ENCODE measurements at regions not wholly inside any gene's neighbourhood (a gene's known extent, or its start where the extent isn't known, plus 50 kb on each side); places are given as distances from the start of the nearest gene placed in this dataset.

DNA sequence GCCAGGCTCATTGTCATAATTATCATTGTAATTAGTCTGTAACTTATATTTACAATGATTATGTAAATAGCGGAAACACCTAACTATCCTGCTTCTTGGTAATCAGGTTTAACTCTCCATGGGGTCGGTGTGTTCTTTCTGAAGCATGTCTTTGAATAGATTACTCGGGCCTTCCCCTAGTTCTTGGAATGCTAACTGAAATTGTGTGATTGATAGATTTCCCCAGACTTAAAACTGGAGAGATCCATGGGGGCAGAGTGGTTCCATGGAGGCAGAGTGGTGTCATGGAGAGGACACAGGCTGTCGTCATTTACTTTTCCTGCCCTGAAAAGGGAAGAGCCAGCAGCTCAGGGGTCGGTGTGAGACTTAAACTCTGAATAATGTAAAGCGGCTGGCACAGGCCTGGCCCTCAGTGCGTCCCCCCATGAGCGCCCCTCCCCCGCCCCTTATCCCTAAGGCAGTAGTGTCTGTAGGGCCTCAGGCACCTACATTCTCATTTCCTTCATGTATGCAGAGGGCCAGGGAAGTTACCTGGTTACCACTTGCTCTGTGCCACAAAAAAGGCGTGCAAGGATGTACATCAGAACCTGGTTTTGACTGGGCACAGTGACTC is 225.1 kb downstream of the TM9SF2 start:
- peaks cover 16% of the 10 kb centered on the region; the same call in 1 of the 2 replicates for H3K4me1 ChIP-seq (ENCODE audit: insufficient read depth, low read length)
- H3K4ac ChIP-seq (ENCODE audit: low read depth, low read length) = no peak overlapping the region
- Mint-ChIP-seq H3K4me3 (no peak overlapping the region), H3K27ac (peak overlapping the region; percentile 93 to 96 (median 93); a peak in 6 of 7 replicates), H3K36me3 (ENCODE audit: insufficient read depth in 1 of 3, low read depth in 3 of 3) (peaks cover 0 to 4% (median 0%) of the 10 kb centered on the region in 3 experiments; a peak in 3 of 7 replicates), H3K4me1 (peaks cover 60 to 74% of the 10 kb centered on the region in 2 experiments), H3K27me3 (ENCODE audit: low read depth) (no peaks in the 10 kb centered on the region; the same call in 1 of the 2 replicates), H3K9me3 (no peaks in the 10 kb centered on the region)
- H2BK5ac ChIP-seq (ENCODE audit: insufficient read length, low read length) = no peak overlapping the region
- peak; percentile 32 for DNase-seq
- no peak overlapping the region for H2BK20ac ChIP-seq (ENCODE audit: low read depth, low read length, poor library complexity, severe bottlenecking)
- H3K27ac ChIP-seq (ENCODE audit: insufficient read length, low read depth, low read length) = no peak overlapping the region
- TF ChIP-seq, protein P1, sequence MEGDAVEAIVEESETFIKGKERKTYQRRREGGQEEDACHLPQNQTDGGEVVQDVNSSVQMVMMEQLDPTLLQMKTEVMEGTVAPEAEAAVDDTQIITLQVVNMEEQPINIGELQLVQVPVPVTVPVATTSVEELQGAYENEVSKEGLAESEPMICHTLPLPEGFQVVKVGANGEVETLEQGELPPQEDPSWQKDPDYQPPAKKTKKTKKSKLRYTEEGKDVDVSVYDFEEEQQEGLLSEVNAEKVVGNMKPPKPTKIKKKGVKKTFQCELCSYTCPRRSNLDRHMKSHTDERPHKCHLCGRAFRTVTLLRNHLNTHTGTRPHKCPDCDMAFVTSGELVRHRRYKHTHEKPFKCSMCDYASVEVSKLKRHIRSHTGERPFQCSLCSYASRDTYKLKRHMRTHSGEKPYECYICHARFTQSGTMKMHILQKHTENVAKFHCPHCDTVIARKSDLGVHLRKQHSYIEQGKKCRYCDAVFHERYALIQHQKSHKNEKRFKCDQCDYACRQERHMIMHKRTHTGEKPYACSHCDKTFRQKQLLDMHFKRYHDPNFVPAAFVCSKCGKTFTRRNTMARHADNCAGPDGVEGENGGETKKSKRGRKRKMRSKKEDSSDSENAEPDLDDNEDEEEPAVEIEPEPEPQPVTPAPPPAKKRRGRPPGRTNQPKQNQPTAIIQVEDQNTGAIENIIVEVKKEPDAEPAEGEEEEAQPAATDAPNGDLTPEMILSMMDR (conservative IDR thresholded peaks at IDR 0.05) = no peak
- H2AFZ ChIP-seq (ENCODE audit: low read length) = no peak overlapping the region
- peak overlapping the region; percentile 42 for H3K18ac ChIP-seq (ENCODE audit: insufficient read length, low read depth, low read length)
- H4K5ac ChIP-seq (ENCODE audit: insufficient read length, low read depth, low read length) = no peak overlapping the region
- H3K9me3 ChIP-seq (ENCODE audit: control insufficient read depth, low read depth, low read length) = no peaks in the 10 kb centered on the region
- H4K91ac ChIP-seq (ENCODE audit: insufficient read length, low read depth, low read length) = no peak overlapping the region
- no peak overlapping the region for H2AK5ac ChIP-seq (ENCODE audit: insufficient read length, low read length)
- H3K79me1 ChIP-seq (ENCODE audit: insufficient read depth, low read depth, low read length, poor library complexity, severe bottlenecking) = no peaks in the 10 kb centered on the region
- no CpG with 5 or more reads among the region's 10 CpGs for WGBS (ENCODE audit: extremely low coverage, insufficient read length, low lambda C conversion rate)
- H4K20me1 ChIP-seq (ENCODE audit: control insufficient read depth, insufficient read depth, insufficient read length) = no peaks in the 10 kb centered on the region
- no peak overlapping the region for H3K9ac ChIP-seq (ENCODE audit: extremely low read depth, insufficient read length, low read length)
- H3K4me2 ChIP-seq (ENCODE audit: insufficient read depth, insufficient read length, low read length) = no peak overlapping the region
- no peak overlapping the region for H2BK12ac ChIP-seq (ENCODE audit: insufficient read length, low read depth, low read length)
- no peak overlapping the region for H4K8ac ChIP-seq (replicated peaks; ENCODE audit: insufficient read length, low read depth, low read length)
- no peaks in the 10 kb centered on the region for H3K27me3 ChIP-seq (ENCODE audit: insufficient read depth, low read length)
- no peak overlapping the region for H3K14ac ChIP-seq (ENCODE audit: insufficient read depth, low read length)
- H3K56ac ChIP-seq (ENCODE audit: insufficient read length, low read depth, low read length) = no peak overlapping the region
- H2BK120ac ChIP-seq (ENCODE audit: low read depth, low read length, poor library complexity, severe bottlenecking) = no peak overlapping the region
- no peak overlapping the region for H3K23ac ChIP-seq (ENCODE audit: insufficient read length, low read depth, low read length)
- no peak overlapping the region for H3T11ph ChIP-seq (ENCODE audit: low read length)
- no peaks in the 10 kb centered on the region for H3K23me2 ChIP-seq (ENCODE audit: insufficient read length, low read depth, low read length, poor library complexity, severe bottlenecking)
- no peaks in the 10 kb centered on the region for H3K79me2 ChIP-seq (ENCODE audit: insufficient read depth, low read length)
- no peak overlapping the region for H2BK15ac ChIP-seq (ENCODE audit: low read depth, low read length)

All from H9 (cell line).